ENCODE measurements at regions not wholly inside any gene's neighbourhood (a gene's known extent, or its start where the extent isn't known, plus 50 kb on each side); places are given as distances from the start of the nearest gene placed in this dataset.
A peak's percentile ranks its signal among the peaks of the same experiment; 100 is the strongest.

DNA sequence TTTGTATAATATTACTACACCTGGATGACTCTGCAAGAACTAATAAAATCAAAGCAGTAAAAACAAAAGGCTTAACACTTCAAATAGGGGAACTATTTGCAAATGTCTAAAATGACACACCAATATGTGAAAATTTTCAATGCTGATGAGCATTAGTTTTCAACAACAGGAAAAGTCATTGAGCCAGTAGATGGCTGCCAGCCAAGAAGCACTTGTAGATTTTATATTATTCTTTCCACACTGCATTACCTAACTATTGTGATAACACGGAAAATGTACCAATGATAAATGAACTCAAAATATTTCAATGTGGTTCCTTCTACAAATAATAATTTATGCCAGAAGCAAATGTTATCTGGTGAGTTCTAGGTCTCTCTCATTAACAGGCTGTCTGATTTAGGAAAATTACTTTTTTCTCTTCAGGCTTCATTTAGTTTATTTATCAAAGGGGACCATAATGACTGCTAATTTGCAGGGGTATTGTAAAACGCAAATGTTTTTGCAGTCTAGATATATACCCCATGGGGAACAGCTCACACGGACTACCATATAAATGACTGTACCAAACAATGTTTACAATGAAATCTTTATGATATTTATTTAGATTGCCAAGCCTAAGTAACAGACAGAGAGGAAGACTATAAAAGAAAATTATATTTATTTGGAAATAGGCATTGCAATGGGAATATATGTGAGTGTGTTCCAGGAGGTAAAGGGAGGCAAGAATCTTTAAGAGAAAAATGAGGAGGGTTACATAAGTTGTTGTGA is 407.8 kb downstream of the LIG4 start:
- CTCF ChIA-PET = no interaction called here
- H3K4me1 ChIP-seq (ENCODE audit: control insufficient read depth, insufficient read depth, low read length) = no peaks in the 10 kb centered on the region
- no peaks in the 10 kb centered on the region for H3K36me3 ChIP-seq (ENCODE audit: control insufficient read depth in 2 of 2, insufficient read depth in 1 of 2, low read length in 2 of 2)
- no peak overlapping the region for H3K27ac ChIP-seq (ENCODE audit: extremely low read depth, low read depth, low read length)
- no peak overlapping the region for H3K4me3 ChIP-seq (ENCODE audit: low read depth, low read length)
- H3K9me3 ChIP-seq (ENCODE audit: control insufficient read depth, insufficient read depth, low read depth, low read length) = no peaks in the 10 kb centered on the region
- TF ChIP-seq, protein P1, sequence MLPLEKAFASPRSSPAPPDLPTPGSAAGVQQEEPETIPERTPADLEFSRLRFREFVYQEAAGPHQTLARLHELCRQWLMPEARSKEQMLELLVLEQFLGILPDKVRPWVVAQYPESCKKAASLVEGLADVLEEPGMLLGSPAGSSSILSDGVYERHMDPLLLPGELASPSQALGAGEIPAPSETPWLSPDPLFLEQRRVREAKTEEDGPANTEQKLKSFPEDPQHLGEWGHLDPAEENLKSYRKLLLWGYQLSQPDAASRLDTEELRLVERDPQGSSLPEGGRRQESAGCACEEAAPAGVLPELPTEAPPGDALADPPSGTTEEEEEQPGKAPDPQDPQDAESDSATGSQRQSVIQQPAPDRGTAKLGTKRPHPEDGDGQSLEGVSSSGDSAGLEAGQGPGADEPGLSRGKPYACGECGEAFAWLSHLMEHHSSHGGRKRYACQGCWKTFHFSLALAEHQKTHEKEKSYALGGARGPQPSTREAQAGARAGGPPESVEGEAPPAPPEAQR (tag by site-specific recombination; IDR thresholded peaks at IDR 0.05) = no peak
- TF ChIP-seq TCF7L2 (IDR thresholded peaks at IDR 0.05; ENCODE audit: borderline replicate concordance, low read depth, low read length) = peak; percentile 81; the same call in 1 of the 2 replicates
- POLR2A ChIA-PET = no interaction called here

DNA sequence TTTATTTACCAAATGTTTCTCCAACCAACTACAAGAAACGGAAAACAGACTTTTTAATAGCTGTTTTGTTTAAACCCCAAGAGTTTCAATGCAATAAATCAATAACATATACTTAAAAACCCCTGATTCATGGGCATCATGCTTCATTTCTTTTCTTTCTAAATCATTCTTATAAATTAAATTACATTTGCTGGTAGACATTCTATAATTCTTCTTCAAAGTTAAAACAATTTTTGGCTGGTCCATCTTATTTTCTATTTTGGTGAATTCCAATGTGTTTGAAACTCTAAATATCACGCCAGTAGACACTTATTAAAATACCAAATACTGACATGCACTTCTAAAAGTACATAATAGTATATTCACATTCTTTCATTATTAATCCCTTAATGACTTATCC is 408.6 kb downstream of the LIG4 start:
- no peak overlapping the region for H3K4me3 ChIP-seq (ENCODE audit: low read depth, low read length)
- H3K36me3 ChIP-seq (ENCODE audit: control insufficient read depth in 2 of 2, insufficient read depth in 1 of 2, low read length in 2 of 2) = no peaks in the 10 kb centered on the region
- H3K4me1 ChIP-seq (ENCODE audit: control insufficient read depth, insufficient read depth, low read length) = no peaks in the 10 kb centered on the region
- no peak overlapping the region for H3K27ac ChIP-seq (ENCODE audit: extremely low read depth, low read depth, low read length)
- POLR2A ChIA-PET = no interaction called here
- CTCF ChIA-PET = no interaction called here
- H3K9me3 ChIP-seq (ENCODE audit: control insufficient read depth, insufficient read depth, low read depth, low read length) = no peaks in the 10 kb centered on the region
- TF ChIP-seq ZNF521 (tag by site-specific recombination; IDR thresholded peaks at IDR 0.05) (no peak), ZNF184 (tag by site-specific recombination; IDR thresholded peaks at IDR 0.05) (no peak), ZNF311 (tag by site-specific recombination; IDR thresholded peaks at IDR 0.05; ENCODE audit: borderline replicate concordance) (no peak), SALL2 (tag by site-specific recombination; IDR thresholded peaks at IDR 0.05; ENCODE audit: borderline replicate concordance) (no peak), ZNF664 (tag by site-specific recombination; IDR thresholded peaks at IDR 0.05) (no peak), YY2 (tag by site-specific recombination; IDR thresholded peaks at IDR 0.05) (no peak), ZBTB20 (tag by site-specific recombination; IDR thresholded peaks at IDR 0.05) (no peak), ZNF707 (tag by site-specific recombination; IDR thresholded peaks at IDR 0.05) (no peak), ZNF175 (tag by site-specific recombination; IDR thresholded peaks at IDR 0.05) (no peak), KLF10 (tag by site-specific recombination; IDR thresholded peaks at IDR 0.05) (no peak), ZNF596 (tag by site-specific recombination; IDR thresholded peaks at IDR 0.05) (no peak)
- TF ChIP-seq, protein P2, sequence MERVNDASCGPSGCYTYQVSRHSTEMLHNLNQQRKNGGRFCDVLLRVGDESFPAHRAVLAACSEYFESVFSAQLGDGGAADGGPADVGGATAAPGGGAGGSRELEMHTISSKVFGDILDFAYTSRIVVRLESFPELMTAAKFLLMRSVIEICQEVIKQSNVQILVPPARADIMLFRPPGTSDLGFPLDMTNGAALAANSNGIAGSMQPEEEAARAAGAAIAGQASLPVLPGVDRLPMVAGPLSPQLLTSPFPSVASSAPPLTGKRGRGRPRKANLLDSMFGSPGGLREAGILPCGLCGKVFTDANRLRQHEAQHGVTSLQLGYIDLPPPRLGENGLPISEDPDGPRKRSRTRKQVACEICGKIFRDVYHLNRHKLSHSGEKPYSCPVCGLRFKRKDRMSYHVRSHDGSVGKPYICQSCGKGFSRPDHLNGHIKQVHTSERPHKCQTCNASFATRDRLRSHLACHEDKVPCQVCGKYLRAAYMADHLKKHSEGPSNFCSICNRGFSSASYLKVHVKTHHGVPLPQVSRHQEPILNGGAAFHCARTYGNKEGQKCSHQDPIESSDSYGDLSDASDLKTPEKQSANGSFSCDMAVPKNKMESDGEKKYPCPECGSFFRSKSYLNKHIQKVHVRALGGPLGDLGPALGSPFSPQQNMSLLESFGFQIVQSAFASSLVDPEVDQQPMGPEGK (tag by site-specific recombination; IDR thresholded peaks at IDR 0.05) = no peak
- TF ChIP-seq, protein P3, sequence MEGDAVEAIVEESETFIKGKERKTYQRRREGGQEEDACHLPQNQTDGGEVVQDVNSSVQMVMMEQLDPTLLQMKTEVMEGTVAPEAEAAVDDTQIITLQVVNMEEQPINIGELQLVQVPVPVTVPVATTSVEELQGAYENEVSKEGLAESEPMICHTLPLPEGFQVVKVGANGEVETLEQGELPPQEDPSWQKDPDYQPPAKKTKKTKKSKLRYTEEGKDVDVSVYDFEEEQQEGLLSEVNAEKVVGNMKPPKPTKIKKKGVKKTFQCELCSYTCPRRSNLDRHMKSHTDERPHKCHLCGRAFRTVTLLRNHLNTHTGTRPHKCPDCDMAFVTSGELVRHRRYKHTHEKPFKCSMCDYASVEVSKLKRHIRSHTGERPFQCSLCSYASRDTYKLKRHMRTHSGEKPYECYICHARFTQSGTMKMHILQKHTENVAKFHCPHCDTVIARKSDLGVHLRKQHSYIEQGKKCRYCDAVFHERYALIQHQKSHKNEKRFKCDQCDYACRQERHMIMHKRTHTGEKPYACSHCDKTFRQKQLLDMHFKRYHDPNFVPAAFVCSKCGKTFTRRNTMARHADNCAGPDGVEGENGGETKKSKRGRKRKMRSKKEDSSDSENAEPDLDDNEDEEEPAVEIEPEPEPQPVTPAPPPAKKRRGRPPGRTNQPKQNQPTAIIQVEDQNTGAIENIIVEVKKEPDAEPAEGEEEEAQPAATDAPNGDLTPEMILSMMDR (tag by site-specific recombination; IDR thresholded peaks at IDR 0.05) = no peak
- TF ChIP-seq, protein P4, sequence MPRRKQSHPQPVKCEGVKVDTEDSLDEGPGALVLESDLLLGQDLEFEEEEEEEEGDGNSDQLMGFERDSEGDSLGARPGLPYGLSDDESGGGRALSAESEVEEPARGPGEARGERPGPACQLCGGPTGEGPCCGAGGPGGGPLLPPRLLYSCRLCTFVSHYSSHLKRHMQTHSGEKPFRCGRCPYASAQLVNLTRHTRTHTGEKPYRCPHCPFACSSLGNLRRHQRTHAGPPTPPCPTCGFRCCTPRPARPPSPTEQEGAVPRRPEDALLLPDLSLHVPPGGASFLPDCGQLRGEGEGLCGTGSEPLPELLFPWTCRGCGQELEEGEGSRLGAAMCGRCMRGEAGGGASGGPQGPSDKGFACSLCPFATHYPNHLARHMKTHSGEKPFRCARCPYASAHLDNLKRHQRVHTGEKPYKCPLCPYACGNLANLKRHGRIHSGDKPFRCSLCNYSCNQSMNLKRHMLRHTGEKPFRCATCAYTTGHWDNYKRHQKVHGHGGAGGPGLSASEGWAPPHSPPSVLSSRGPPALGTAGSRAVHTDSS (tag by site-specific recombination; IDR thresholded peaks at IDR 0.05) = no peak
- TF ChIP-seq, protein P5, sequence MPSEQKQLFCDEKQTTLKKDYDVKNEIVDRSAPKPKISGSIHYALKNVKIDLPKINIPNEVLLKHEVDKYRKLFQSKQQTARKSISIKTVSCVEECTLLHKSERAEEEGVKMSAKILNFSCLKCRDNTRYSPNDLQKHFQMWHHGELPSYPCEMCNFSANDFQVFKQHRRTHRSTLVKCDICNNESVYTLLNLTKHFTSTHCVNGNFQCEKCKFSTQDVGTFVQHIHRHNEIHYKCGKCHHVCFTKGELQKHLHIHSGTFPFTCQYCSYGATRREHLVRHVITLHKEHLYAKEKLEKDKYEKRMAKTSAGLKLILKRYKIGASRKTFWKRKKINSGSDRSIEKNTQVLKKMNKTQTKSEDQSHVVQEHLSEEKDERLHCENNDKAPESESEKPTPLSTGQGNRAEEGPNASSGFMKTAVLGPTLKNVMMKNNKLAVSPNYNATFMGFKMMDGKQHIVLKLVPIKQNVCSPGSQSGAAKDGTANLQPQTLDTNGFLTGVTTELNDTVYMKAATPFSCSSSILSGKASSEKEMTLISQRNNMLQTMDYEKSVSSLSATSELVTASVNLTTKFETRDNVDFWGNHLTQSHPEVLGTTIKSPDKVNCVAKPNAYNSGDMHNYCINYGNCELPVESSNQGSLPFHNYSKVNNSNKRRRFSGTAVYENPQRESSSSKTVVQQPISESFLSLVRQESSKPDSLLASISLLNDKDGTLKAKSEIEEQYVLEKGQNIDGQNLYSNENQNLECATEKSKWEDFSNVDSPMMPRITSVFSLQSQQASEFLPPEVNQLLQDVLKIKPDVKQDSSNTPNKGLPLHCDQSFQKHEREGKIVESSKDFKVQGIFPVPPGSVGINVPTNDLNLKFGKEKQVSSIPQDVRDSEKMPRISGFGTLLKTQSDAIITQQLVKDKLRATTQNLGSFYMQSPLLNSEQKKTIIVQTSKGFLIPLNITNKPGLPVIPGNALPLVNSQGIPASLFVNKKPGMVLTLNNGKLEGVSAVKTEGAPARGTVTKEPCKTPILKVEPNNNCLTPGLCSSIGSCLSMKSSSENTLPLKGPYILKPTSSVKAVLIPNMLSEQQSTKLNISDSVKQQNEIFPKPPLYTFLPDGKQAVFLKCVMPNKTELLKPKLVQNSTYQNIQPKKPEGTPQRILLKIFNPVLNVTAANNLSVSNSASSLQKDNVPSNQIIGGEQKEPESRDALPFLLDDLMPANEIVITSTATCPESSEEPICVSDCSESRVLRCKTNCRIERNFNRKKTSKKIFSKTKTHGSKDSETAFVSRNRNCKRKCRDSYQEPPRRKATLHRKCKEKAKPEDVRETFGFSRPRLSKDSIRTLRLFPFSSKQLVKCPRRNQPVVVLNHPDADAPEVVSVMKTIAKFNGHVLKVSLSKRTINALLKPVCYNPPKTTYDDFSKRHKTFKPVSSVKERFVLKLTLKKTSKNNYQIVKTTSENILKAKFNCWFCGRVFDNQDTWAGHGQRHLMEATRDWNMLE (tag by site-specific recombination; conservative IDR thresholded peaks at IDR 0.05; ENCODE audit: low read depth) = no peak
- TF ChIP-seq, protein P6, sequence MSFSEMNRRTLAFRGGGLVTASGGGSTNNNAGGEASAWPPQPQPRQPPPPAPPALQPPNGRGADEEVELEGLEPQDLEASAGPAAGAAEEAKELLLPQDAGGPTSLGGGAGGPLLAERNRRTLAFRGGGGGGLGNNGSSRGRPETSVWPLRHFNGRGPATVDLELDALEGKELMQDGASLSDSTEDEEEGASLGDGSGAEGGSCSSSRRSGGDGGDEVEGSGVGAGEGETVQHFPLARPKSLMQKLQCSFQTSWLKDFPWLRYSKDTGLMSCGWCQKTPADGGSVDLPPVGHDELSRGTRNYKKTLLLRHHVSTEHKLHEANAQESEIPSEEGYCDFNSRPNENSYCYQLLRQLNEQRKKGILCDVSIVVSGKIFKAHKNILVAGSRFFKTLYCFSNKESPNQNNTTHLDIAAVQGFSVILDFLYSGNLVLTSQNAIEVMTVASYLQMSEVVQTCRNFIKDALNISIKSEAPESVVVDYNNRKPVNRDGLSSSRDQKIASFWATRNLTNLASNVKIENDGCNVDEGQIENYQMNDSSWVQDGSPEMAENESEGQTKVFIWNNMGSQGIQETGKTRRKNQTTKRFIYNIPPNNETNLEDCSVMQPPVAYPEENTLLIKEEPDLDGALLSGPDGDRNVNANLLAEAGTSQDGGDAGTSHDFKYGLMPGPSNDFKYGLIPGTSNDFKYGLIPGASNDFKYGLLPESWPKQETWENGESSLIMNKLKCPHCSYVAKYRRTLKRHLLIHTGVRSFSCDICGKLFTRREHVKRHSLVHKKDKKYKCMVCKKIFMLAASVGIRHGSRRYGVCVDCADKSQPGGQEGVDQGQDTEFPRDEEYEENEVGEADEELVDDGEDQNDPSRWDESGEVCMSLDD (tag by site-specific recombination; IDR thresholded peaks at IDR 0.05) = no peak
